HEK293 (cell line): ENCODE measurements at regions not wholly inside any gene's neighbourhood (a gene's known extent, or its start where the extent isn't known, plus 50 kb on each side); places are given as distances from the start of the nearest gene placed in this dataset.

ENCODE experiments used
- CTCF ChIA-PET: fragments of 350-600 bp; formaldehyde crosslinking; extraction: SDS; loops from one replicate; lab custom pipeline; 2021; ENCODE audit warnings: antibody characterized with exemption; lab: Yijun Ruan, JAX
- POLR2A ChIA-PET: fragments of 300-600 bp; formaldehyde crosslinking; extraction: SDS; loops from one replicate; lab custom pipeline; 2020; ENCODE audit warnings: antibody characterized with exemption, inconsistent platforms; lab: Yijun Ruan, JAX
- H3K27ac ChIP-seq: fragments of 200-500 bp; sonication (Bioruptor generic); 2 replicates; pipeline ENCODE4 v1.5.1; 2014; ENCODE audit warnings: low read depth, low read length, control low read depth, inconsistent platforms; ENCODE audit errors: extremely low read depth
- H3K36me3 ChIP-seq, 2 experiments: fragments of 200-500 bp in 1 of 2; sonication (Bioruptor generic) in 1 of 2; 1 replicate in 1 of 2; 2 replicates in 1 of 2; pipeline ENCODE4 v1.5.1; 2014 to 2017; ENCODE audit warnings: inconsistent platforms in 2 of 2, low read length in 2 of 2; ENCODE audit not compliant: control insufficient read depth in 2 of 2, insufficient read depth in 1 of 2
- H3K4me1 ChIP-seq: fragments of 200-500 bp; sonication (Bioruptor generic); 2 replicates; pipeline ENCODE4 v1.5.1; 2014; ENCODE audit warnings: mild to moderate bottlenecking, low read length, inconsistent platforms; ENCODE audit not compliant: control insufficient read depth, insufficient read depth
- H3K4me3 ChIP-seq: 2 replicates; pipeline ENCODE4 v1.5.1; 2011; ENCODE audit warnings: low read depth, mild to moderate bottlenecking, control low read depth, low read length, moderate library complexity
- H3K9me3 ChIP-seq: fragments of 200-500 bp; sonication (Bioruptor generic); 2 replicates; pipeline ENCODE4 v1.5.1; 2014; ENCODE audit warnings: low read depth, low read length, inconsistent platforms; ENCODE audit not compliant: control insufficient read depth, insufficient read depth
- HOXC10 ChIP-seq: sonication (generic); formaldehyde crosslinking; IDR thresholded peaks from 2 replicates; pipeline ENCODE4 v1.8.1; 2023; ENCODE audit warnings: mild to moderate bottlenecking, missing genetic modification reagents
- KLF16 ChIP-seq: fragments of 450-650 bp; formaldehyde crosslinking; IDR thresholded peaks from 2 replicates; pipeline ENCODE4 v1.5.1; 2017; ENCODE audit warnings: missing biosample characterization, missing genetic modification characterization
- KLF7 ChIP-seq: fragments of 450-650 bp; formaldehyde crosslinking; IDR thresholded peaks from 2 replicates; pipeline ENCODE4 v1.5.1; 2016; ENCODE audit warnings: missing biosample characterization, missing genetic modification characterization, borderline replicate concordance
- RBAK ChIP-seq: fragments of 450-650 bp; formaldehyde crosslinking; IDR thresholded peaks from 2 replicates; pipeline ENCODE4 v1.5.1; 2016; ENCODE audit warnings: missing biosample characterization, missing genetic modification characterization
- SETDB1 ChIP-seq: IDR thresholded peaks from one replicate; pipeline ENCODE4 v1.6.1; 2017; ENCODE audit warnings: mild to moderate bottlenecking, low read length, moderate library complexity, mixed read lengths; ENCODE audit not compliant: insufficient read length
- ZBTB7A ChIP-seq: fragments of 450-650 bp; formaldehyde crosslinking; IDR thresholded peaks from 2 replicates; pipeline ENCODE4 v1.5.1; 2016; ENCODE audit warnings: low read depth, missing biosample characterization, missing genetic modification characterization
- ZNF121 ChIP-seq: fragments of 450-650 bp; formaldehyde crosslinking; IDR thresholded peaks from 2 replicates; pipeline ENCODE4 v1.5.1; 2016; ENCODE audit warnings: missing biosample characterization, missing genetic modification characterization
- ZNF133 ChIP-seq: fragments of 450-650 bp; formaldehyde crosslinking; IDR thresholded peaks from 2 replicates; pipeline ENCODE4 v1.5.1; 2016; ENCODE audit warnings: missing biosample characterization, missing genetic modification characterization
- ZNF169 ChIP-seq: fragments of 450-650 bp; formaldehyde crosslinking; IDR thresholded peaks from 2 replicates; pipeline ENCODE4 v1.5.1; 2016; ENCODE audit warnings: missing biosample characterization, missing genetic modification characterization
- ZNF292 ChIP-seq: fragments of 450-650 bp; formaldehyde crosslinking; IDR thresholded peaks from 2 replicates; pipeline ENCODE4 v1.5.1; 2016; ENCODE audit warnings: low read depth, missing biosample characterization, missing genetic modification characterization, borderline replicate concordance
- ZNF341 ChIP-seq: fragments of 450-650 bp; formaldehyde crosslinking; IDR thresholded peaks from 2 replicates; pipeline ENCODE4; 2016; ENCODE audit warnings: low read depth, missing biosample characterization, missing genetic modification characterization
- ZNF549 ChIP-seq: fragments of 450-650 bp; IDR thresholded peaks from 2 replicates; pipeline ENCODE4 v1.5.1; 2018; ENCODE audit warnings: missing biosample characterization, missing genetic modification characterization, mild to moderate bottlenecking, inconsistent platforms, moderate library complexity
- ZNF561 ChIP-seq: fragments of 450-650 bp; IDR thresholded peaks from 2 replicates; pipeline ENCODE4 v1.5.1; 2018; ENCODE audit warnings: missing biosample characterization, missing genetic modification characterization, borderline replicate concordance
- ZNF623 ChIP-seq: fragments of 450-650 bp; formaldehyde crosslinking; IDR thresholded peaks from 2 replicates; pipeline ENCODE4 v1.5.1; 2016; ENCODE audit warnings: missing biosample characterization, missing genetic modification characterization
- ZNF626 ChIP-seq: fragments of 450-650 bp; sonication (Bioruptor Pico); formaldehyde crosslinking; IDR thresholded peaks from 2 replicates; pipeline ENCODE4 v1.5.1; 2018; ENCODE audit warnings: missing biosample characterization, missing genetic modification characterization, inconsistent platforms
- ZNF791 ChIP-seq: fragments of 450-650 bp; formaldehyde crosslinking; IDR thresholded peaks from 2 replicates; pipeline ENCODE4 v1.5.1; 2016; ENCODE audit warnings: missing biosample characterization, missing genetic modification characterization
- TF ChIP-seq, protein P1 (sequence below): fragments of 450-650 bp; formaldehyde crosslinking; IDR thresholded peaks from 2 replicates; pipeline ENCODE4 v1.5.1; 2016; ENCODE audit warnings: missing biosample characterization, missing genetic modification characterization
- TF ChIP-seq, protein P2 (sequence below): fragments of 450-650 bp; formaldehyde crosslinking; IDR thresholded peaks from 2 replicates; pipeline ENCODE4 v1.5.1; 2016; ENCODE audit warnings: missing biosample characterization, missing genetic modification characterization
- TF ChIP-seq, protein P3 (sequence below): fragments of 450-650 bp; formaldehyde crosslinking; IDR thresholded peaks from 2 replicates; pipeline ENCODE4 v1.5.1; 2016; ENCODE audit warnings: missing biosample characterization, missing genetic modification characterization
- TF ChIP-seq, protein P4 (sequence below): fragments of 450-650 bp; formaldehyde crosslinking; IDR thresholded peaks from 2 replicates; pipeline ENCODE4 v1.5.1; 2016; ENCODE audit warnings: missing biosample characterization, missing genetic modification characterization, borderline replicate concordance

DNA sequence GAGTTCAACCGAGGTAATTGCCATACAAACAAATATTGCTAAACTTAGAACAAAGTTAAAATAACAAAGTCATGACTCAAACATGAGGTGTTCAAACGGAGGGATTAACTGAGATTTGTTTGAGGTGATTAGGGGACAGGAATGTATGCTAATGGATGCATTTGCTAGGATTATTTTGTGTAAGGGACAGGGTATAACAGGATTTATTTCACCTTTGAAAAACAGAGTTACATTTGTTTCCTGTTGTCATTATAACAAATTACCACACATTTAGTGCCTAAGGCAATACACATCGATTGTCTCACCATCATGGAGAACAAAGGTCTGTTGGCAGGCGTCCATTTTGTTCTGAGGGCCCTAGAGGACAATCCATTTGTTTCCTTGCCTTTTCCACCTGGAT is 304.3 kb upstream of the CNTNAP5 start:
- TF ChIP-seq KLF16 (tag by site-specific recombination), result no peak
- TF ChIP-seq ZNF791 (tag by site-specific recombination), result no peak
- TF ChIP-seq ZBTB7A (tag by site-specific recombination), result no peak
- TF ChIP-seq ZNF626 (tag by site-specific recombination), result no peak
- no peak for TF ChIP-seq ZNF623
- TF ChIP-seq, protein P1, sequence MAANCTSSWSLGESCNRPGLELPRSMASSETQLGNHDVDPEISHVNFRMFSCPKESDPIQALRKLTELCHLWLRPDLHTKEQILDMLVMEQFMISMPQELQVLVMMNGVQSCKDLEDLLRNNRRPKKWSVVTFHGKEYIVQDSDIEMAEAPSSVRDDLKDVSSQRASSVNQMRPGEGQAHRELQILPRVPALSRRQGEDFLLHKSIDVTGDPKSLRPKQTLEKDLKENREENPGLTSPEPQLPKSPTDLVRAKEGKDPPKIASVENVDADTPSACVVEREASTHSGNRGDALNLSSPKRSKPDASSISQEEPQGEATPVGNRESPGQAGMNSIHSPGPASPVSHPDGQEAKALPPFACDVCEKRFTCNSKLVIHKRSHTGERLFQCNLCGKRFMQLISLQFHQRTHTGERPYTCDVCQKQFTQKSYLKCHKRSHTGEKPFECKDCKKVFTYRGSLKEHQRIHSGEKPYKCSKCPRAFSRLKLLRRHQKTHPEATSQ (tag by site-specific recombination), result no peak
- no peak for TF ChIP-seq ZNF121 (tag by site-specific recombination)
- TF ChIP-seq, protein P2, sequence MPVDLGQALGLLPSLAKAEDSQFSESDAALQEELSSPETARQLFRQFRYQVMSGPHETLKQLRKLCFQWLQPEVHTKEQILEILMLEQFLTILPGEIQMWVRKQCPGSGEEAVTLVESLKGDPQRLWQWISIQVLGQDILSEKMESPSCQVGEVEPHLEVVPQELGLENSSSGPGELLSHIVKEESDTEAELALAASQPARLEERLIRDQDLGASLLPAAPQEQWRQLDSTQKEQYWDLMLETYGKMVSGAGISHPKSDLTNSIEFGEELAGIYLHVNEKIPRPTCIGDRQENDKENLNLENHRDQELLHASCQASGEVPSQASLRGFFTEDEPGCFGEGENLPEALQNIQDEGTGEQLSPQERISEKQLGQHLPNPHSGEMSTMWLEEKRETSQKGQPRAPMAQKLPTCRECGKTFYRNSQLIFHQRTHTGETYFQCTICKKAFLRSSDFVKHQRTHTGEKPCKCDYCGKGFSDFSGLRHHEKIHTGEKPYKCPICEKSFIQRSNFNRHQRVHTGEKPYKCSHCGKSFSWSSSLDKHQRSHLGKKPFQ, result no peak
- no peak for TF ChIP-seq RBAK (tag by site-specific recombination)
- ChIA-PET CTCF (no interaction called here), POLR2A (no interaction called here)
- no peak overlapping the region for H3K4me3 ChIP-seq
- no peaks in the 10 kb centered on the region for H3K36me3 ChIP-seq
- no peaks in the 10 kb centered on the region for H3K9me3 ChIP-seq
- no peaks in the 10 kb centered on the region for H3K4me1 ChIP-seq
- H3K27ac ChIP-seq, result no peak overlapping the region

DNA sequence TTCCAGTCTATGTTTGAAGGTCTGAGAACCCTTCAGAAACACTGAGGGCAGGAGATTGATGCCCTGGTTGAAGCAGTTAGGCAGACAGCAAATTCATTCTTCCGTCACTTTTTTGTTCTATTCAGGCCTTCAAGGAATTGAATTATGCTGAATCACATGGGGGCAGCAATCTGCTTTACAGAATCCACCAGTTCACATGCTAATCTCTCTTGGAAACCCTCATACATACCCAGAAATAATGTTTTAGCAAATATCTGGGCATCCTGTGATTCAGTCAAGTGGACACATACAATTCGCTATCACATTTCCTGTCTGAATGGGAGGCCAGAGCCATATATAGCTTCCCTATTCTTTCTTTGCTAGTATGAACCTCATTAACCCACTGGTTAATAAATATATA is 301.4 kb upstream of the CNTNAP5 start:
- ChIA-PET CTCF (no interaction called here), POLR2A (no interaction called here)
- Histone ChIP-seq H3K4me1 (no peaks in the 10 kb centered on the region), H3K9me3 (no peaks in the 10 kb centered on the region), H3K27ac (no peak overlapping the region), H3K36me3 (no peaks in the 10 kb centered on the region), H3K4me3 (no peak overlapping the region)
- TF ChIP-seq KLF7 (no peak), ZNF561 (no peak), ZNF169 (tag by site-specific recombination) (no peak)

DNA sequence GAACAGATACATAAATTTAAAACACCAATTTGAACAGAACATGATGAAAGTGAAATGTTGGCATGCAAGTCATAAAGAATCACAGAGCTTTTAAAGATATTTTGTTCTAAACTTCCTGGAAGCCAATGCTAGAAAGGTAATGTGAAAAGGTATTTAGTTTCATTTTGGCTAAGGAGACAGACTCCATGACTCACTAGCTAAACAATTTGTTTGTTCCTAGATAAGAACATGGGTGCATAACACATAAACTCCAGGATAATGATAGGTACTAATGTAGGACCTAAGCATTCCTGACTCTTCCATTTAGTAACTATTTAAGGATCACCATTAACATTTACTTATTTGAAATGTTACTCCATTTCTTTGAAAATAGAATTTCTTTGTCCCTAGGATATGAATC is 292.5 kb upstream of the CNTNAP5 start:
- Histone ChIP-seq H3K9me3 (no peaks in the 10 kb centered on the region), H3K4me3 (no peak overlapping the region), H3K27ac (no peak overlapping the region), H3K36me3 (no peaks in the 10 kb centered on the region)
- POLR2A ChIA-PET, result no interaction called here
- TF ChIP-seq, protein P3, sequence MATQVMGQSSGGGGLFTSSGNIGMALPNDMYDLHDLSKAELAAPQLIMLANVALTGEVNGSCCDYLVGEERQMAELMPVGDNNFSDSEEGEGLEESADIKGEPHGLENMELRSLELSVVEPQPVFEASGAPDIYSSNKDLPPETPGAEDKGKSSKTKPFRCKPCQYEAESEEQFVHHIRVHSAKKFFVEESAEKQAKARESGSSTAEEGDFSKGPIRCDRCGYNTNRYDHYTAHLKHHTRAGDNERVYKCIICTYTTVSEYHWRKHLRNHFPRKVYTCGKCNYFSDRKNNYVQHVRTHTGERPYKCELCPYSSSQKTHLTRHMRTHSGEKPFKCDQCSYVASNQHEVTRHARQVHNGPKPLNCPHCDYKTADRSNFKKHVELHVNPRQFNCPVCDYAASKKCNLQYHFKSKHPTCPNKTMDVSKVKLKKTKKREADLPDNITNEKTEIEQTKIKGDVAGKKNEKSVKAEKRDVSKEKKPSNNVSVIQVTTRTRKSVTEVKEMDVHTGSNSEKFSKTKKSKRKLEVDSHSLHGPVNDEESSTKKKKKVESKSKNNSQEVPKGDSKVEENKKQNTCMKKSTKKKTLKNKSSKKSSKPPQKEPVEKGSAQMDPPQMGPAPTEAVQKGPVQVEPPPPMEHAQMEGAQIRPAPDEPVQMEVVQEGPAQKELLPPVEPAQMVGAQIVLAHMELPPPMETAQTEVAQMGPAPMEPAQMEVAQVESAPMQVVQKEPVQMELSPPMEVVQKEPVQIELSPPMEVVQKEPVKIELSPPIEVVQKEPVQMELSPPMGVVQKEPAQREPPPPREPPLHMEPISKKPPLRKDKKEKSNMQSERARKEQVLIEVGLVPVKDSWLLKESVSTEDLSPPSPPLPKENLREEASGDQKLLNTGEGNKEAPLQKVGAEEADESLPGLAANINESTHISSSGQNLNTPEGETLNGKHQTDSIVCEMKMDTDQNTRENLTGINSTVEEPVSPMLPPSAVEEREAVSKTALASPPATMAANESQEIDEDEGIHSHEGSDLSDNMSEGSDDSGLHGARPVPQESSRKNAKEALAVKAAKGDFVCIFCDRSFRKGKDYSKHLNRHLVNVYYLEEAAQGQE (tag by site-specific recombination), result no peak
- no peak for TF ChIP-seq ZNF626 (tag by site-specific recombination)
- TF ChIP-seq ZNF549 (tag by site-specific recombination), result no peak
- TF ChIP-seq, protein P4, sequence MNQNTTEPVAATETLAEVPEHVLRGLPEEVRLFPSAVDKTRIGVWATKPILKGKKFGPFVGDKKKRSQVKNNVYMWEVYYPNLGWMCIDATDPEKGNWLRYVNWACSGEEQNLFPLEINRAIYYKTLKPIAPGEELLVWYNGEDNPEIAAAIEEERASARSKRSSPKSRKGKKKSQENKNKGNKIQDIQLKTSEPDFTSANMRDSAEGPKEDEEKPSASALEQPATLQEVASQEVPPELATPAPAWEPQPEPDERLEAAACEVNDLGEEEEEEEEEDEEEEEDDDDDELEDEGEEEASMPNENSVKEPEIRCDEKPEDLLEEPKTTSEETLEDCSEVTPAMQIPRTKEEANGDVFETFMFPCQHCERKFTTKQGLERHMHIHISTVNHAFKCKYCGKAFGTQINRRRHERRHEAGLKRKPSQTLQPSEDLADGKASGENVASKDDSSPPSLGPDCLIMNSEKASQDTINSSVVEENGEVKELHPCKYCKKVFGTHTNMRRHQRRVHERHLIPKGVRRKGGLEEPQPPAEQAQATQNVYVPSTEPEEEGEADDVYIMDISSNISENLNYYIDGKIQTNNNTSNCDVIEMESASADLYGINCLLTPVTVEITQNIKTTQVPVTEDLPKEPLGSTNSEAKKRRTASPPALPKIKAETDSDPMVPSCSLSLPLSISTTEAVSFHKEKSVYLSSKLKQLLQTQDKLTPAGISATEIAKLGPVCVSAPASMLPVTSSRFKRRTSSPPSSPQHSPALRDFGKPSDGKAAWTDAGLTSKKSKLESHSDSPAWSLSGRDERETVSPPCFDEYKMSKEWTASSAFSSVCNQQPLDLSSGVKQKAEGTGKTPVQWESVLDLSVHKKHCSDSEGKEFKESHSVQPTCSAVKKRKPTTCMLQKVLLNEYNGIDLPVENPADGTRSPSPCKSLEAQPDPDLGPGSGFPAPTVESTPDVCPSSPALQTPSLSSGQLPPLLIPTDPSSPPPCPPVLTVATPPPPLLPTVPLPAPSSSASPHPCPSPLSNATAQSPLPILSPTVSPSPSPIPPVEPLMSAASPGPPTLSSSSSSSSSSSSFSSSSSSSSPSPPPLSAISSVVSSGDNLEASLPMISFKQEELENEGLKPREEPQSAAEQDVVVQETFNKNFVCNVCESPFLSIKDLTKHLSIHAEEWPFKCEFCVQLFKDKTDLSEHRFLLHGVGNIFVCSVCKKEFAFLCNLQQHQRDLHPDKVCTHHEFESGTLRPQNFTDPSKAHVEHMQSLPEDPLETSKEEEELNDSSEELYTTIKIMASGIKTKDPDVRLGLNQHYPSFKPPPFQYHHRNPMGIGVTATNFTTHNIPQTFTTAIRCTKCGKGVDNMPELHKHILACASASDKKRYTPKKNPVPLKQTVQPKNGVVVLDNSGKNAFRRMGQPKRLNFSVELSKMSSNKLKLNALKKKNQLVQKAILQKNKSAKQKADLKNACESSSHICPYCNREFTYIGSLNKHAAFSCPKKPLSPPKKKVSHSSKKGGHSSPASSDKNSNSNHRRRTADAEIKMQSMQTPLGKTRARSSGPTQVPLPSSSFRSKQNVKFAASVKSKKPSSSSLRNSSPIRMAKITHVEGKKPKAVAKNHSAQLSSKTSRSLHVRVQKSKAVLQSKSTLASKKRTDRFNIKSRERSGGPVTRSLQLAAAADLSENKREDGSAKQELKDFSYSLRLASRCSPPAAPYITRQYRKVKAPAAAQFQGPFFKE, result no peak
- TF ChIP-seq ZNF133 (tag by site-specific recombination), result no peak
- no peak for TF ChIP-seq HOXC10 (CRISPR knock-in tag)
- TF ChIP-seq ZNF292 (tag by site-specific recombination), result no peak
- TF ChIP-seq ZNF341 (tag by site-specific recombination), result no peak
- TF ChIP-seq SETDB1, result no peak
- TF ChIP-seq, all 188 proteins: peak for 0
- CTCF ChIA-PET, result no interaction called here
- H3K4me1 ChIP-seq, result no peaks in the 10 kb centered on the region
